ENCODE measurements at regions not wholly inside any gene's neighbourhood (a gene's known extent, or its start where the extent isn't known, plus 50 kb on each side); places are given as distances from the start of the nearest gene placed in this dataset.

- no peak for TF ChIP-seq CTCF (IDR thresholded peaks at IDR 0.05)
- TF ChIP-seq POLR2A (IDR thresholded peaks at IDR 0.05) = no peak
These were observed 90.3 kb upstream of the ZNF438 start for GRCh38 chr10:31121757-31122577.

All from heart left ventricle (tissue), 13 donors.